HG02623 (cell line): ENCODE measurements at regions not wholly inside any gene's neighbourhood (a gene's known extent, or its start where the extent isn't known, plus 50 kb on each side); places are given as distances from the start of the nearest gene placed in this dataset.

Experiments
- ATAC-seq: cut with Tn5 transposase; IDR thresholded peaks from one replicate; pipeline ENCODE4 v1.9.1; 2021; ENCODE audit warnings: moderate library complexity; ENCODE audit not compliant: unreplicated experiment

DNA sequence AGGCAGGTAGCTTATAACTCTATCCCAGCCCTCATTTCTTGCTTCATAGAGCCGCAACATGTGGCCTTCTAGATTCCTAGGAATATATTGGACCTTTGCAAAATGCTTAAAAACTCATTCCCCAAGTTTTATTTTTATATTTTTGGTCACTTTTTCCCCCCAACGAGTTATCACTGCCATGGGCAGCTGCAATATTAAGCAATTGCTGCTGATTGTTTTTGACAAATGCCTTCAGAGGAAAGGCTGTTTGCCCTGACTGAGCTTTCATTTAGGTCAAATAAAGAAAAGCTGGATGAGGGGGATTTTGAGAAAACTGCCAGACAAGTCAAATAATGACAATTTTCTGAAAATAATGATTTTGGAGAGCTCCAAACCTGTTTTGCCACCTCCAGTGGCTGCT is 976.9 kb upstream of the MBL2 start:
- ATAC-seq, result no peak

DNA sequence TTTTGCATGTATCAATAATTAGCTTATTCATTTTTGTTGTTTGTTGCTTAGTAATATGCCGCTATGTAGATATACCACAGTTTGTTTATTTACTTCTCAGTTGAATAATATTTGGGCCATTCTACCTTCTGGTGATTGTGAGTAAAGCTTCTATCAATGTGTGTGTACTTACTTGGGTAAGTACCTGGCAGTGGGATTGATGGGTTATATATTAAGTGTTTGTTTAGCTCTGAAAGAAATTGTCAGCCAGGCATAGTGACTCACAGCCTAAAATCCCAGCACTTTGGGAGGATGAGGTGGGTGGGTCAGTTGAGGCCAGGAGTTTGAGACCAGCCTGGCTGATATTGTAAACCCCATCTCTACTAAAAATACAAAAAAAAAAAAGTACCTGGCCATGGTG is 975.7 kb upstream of the MBL2 start:
- ATAC-seq, result no peak

DNA sequence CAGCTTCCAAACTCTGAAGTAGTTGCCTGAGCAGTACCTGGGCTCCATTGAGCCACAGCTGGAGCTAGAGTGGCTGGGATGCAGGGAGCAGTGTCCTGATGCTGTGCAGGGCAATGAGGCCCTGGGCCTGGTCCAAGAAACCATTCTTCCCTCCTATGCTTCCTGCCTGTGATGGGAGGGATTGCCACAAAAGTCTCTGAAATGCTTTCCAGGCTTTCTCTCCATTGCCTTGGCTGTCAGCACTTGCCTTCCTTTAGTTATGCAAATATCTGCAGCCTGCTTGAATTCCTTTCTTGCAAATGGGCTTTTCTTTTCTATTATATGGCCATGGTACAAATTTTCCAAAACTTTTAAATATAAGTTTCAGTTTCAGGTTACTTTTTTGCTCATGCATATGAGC is 972.2 kb upstream of the MBL2 start:
- no peak for ATAC-seq

DNA sequence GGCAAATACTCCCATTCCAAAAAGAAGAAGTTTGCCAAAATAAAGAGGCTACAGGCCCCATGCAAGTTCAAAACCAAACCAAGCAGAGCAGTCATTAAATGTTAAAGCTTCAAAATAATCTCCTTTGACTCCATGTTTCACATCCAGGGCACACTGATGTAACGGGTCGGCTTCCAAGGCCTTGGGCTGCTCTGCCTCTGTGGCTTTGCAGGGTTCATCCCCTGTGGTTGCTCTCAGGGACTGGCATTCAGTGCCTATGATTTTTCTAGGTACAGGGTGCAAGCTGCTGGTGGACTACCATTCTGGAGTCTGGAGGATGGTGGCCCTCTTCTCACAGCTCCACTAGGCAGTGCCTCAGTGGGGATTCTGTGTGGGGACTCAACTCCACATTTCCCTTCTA is 971.6 kb upstream of the MBL2 start:
- ATAC-seq, result no peak

DNA sequence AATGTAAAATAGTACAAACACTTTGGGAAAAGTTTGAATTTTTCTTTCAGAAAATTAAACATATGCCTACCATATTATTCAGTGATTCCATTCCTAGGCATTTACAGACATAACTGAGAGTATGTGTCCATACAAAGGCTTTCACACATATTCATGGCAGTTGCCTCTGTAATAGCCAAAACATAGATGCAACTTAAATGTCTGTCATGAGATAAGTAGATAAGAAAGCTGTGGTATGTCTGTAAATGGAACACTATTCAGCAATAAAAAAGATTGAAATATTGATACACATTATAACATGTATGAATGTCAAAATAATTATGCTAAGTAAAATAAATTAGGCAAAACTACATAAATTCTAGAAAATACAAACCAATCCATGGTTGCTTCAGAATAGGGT is 964.5 kb upstream of the MBL2 start:
- no peak for ATAC-seq

DNA sequence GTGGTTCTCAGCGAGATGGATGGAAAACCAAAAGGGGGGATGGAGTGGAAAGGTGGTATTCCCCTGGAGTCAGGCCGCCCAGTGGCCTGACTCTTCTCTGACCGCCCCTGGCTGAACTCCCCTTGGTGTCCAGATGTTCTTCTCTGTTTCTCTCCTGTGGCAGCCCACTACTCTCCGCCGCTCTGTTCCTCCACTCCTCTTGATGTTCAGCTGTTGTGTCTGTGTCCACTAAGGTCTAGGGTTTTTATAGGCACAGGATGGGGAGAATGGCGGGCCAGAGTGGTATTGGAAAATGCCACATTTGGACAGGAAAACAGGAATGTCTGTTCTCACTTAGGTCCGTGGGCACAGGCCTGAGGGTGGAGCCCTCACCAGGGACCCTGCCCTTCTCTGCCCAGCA is 954.3 kb upstream of the MBL2 start:
- no peak for ATAC-seq

DNA sequence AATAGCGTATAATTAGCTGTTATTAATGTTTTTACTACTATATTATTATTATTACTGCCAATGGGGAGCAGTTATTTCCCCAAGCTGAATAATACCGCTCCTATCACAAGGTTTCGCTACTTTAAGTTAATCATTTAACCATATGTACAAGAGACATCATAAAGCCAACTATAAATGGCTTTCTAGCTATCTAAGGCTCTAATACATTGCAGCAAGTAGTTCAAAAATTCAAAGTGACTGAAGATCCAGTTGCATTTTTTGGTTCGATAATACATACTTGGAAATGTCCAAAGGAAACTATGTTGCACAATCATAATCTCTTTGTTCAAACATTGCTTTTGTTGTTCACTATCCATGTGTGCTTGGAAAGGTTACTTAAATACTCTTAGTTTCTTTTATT is 952.0 kb upstream of the MBL2 start:
- no peak for ATAC-seq

DNA sequence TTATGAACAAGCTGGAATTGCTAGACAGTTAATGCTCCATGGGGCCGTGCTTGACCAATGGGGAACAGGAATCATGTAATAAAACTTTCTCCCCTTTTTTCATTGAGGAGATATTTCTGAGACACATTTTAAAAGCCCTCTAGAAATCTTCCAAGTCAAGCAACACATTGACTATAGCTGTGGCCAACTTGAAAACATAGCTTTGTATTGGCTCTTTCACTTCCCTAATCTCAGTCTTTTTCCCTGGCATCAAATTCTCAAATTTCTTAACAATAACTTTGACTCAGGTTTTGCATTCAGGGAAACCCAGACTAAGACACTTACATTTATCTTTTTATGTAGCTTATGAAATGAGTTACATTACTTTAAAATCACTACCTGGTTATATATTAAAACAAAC is 947.1 kb upstream of the MBL2 start:
- ATAC-seq, result no peak

DNA sequence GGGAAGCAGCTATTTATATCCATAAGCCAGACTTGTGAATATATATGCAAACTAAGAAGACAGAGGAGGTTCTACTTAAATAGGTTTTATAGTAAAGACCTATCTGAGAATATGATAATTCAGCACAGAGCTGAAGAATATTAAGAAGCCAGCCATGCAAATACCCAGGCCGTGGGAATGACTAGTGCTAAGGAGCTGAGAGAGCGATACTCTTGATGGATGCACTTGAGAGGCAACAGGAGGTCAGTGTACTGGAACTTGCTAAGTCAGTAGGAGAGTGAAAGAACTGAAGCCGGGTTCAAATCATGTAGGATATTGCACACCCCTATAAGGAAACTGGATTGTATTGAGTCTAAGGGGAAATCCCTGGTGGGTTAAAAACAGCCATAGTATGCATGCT is 943.6 kb upstream of the MBL2 start:
- no peak for ATAC-seq

DNA sequence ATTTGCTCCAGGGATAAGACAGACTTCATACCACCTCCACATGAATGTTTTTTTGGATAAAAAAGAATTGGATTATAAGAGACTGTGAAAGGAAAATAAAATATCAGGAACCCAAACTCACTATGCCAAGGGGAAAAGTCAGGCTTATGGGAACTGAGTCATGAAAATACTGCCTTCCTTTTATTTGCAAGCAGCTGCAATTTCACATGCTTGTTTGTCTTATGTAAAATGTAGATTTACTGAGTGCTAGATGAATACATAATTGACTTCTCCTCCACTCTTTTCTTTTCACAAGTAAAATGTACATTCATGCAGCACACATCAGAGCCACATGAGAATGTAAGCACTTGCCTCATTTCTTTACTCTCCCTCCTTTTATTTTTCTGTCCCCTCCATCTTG is 940.8 kb upstream of the MBL2 start:
- no peak for ATAC-seq

DNA sequence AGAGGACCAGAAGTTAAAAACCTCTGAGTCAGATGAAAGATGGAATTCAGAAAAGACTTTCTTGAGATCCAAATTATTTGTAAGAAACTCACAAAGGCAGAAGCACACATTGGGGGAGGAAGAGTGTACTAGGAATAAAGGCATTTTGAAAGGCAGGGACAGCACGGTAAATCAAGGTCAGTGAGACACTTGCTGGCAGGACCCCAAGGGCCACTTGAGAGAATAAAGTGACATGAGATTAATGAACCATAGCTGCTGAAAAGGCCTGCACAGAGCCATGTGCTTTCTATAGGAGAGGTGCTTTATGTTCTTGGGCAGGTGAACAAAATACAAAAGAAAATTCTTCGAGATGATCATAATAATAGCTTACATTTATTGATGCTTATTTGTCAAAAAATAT is 929.9 kb upstream of the MBL2 start:
- no peak for ATAC-seq

DNA sequence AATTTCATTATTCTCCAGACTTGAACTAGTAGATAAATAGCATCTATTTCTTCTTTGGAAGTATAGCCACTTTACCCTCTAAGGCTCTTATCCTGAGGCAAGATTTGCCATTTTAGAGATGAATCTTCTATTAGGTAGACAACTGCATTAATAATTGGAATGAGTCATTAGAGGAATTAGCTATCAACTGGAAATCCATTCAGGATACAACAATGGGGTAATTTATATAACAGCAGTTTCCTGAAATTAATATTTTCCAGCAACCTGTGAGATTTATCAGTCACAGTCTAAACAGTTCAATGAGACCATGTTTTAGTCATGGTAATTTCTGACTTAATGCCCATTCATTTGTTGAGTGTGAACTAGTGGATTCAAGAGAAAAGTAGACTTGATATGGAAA is 928.6 kb upstream of the MBL2 start:
- ATAC-seq, result no peak

DNA sequence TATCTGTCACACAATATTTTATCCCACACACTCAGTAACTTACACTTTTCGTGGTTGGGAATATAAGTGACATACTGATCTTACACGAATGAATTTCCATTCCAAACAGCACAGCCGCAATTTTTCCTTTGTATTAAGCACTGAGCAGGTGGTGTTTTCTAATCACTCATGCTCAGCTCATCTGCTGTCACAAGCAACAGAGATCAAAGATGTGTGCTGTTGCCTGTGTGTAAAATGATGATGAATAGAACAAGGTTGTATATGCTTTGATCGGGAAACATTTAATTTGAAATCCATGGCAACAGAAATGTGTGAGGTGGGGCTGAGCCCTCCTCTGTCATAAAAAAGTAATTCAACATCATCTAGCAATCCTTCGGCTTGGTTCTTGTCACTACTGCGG is 927.7 kb upstream of the MBL2 start:
- ATAC-seq, result no peak

DNA sequence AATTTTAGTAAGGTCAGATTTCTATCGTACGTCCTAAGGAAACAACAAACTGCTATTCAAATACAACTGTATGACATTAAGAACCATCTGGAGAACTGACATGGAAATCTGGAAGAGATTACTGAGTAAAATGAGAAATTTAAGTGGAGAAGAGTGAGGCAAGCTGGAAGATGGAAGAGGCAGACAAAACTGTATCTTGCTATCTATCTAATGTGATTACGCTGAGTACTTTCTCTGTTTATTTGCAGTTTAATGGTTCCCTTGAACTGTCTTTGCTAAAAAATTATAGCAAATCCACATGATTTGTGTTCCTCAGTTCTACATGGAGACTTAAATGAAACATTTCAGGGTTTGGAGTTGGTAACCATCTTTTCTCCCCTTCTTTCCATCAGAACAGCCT is 927.1 kb upstream of the MBL2 start:
- no peak for ATAC-seq

DNA sequence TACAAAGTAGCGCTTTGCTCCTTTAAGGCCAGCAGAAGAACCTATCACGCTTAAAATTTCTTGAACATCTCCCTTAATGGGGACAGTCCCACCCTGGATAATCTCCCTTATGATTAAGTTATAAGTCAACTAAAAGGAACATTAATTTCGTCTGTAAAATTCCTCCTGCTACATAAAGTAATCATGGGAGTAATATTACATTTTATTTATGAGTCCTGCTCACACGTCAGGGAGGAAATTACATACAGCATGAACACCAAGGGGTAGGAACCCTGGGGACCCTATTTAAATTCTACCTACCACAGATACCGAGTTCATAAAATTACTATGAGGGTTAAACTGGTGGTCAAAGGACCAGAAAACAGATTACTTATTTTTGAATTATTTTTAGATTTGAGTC is 926.6 kb upstream of the MBL2 start:
- no peak for ATAC-seq

DNA sequence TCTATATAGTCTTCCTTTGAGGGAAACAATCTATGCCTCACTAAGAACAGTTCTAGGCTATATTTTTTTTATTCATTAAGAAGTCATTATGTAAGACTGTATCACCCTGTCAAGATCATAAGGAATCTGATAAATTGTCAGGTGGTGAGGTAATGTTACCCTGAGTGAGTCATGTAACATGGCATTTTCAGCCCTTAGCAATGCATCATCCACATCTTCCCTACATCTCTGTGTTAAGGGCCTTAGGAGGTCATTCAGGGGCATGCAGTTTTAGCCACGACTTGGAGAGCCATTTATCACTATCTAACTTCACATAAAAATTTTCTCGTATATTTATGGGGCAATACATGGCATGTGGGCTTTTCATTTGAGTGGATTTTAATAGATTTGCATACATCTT is 924.5 kb upstream of the MBL2 start:
- ATAC-seq, result no peak

DNA sequence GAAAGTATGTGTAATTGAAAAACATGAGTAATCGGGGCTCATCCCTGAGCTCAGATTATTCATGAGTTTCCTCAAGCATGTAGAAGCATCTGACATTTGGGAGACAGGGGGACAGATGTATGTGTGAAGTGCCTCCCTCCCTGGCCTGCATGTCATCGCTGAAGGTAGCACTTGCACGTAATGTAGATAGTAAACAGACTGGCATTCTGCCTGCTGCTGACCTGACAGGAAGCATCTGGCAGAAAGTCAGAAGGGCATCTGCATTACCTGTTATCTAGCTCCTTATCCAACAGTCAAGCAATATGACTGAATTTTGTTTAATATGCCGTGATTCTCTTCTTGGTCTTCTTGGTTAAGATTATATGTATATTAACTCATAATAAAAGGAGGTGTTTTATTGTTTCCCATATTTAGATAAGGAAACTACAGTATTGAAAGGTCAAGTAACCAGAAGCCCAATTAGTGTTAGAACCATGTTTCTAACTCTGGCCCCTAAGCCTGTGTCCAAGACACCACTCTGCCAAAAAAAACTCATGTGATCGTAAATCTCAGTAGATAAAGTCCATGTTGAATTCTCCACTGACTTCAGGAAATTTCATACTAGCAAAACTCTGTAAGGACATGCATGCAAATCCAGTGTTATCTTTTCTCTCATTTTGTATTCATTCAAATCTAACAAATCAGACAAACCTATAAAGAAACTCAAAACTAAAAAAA is 918.1 kb upstream of the MBL2 start:
- ATAC-seq, result no peak

DNA sequence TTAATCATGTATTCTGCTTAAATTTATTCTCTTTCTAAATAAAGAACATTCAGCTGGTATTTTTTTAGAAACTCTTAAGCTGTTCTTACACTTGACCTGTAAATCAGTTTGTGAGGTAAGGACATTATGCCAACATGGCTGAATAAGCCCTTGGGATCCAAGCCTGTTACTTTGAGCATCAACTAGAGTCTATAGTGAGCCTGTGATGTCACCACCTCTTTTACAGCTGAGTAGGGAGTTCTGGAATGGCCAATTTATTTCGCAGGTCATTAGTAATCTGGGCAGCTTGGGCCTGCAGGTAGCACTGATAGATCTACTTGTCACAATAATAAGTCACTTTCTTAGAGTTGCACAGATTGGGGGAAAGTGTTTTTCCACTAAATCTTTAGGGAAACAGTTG is 915.2 kb upstream of the MBL2 start:
- ATAC-seq, result no peak

DNA sequence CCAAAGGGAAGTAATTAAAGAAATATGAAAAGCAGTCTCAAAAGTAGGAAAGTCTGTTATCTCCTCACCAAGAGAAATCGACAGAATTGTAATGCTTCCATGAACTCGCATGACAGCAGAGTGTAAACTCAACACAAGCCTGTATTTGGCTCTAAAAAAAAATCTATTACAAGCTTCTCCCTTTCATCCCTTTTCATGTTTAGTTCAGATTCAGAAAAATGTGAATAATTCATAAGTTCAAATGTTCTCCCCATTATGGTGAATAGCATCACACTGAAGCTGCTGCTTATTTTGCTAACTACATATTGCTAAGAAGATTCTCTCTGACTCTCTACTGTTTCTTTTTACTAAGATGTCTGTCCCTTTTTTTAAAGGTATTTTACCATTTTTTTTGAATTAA is 910.3 kb upstream of the MBL2 start:
- no peak for ATAC-seq

DNA sequence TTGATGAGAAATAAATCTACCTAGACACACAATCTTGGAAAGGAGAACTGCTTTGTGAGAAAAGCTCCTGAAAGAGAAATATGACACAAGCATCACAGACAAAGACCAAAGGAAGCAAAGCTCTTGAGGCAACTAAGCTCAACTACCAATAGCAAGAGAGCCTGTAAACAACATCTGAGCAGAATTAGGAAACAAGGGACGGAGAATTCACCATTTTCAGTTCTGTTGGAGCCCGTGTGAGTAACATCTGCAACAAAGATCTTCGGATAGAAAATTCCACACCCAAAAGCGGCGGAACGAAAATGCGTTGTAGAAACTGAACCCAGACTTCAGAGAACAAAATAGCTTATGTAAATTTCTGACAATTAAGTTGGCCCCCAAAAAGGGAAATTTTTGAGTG is 909.9 kb upstream of the MBL2 start:
- ATAC-seq, result no peak

DNA sequence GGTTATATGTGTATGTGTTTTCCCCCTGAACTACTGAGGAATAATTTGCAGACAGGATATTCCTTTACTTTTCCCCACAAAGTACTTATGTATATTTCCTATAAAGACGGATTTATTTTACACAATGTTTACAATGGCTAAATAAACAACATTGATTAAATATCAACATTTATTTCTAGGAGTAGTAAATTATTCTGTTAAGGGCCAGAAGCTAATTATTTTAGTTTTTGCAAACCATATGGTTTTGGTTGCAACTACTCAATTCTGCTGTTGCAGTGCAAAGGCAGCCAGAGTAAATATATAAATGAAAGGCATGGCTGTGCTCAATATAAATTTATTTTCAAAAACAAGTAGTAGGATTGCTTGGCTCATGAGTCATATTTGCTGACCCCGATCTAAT is 907.1 kb upstream of the MBL2 start:
- no peak for ATAC-seq

DNA sequence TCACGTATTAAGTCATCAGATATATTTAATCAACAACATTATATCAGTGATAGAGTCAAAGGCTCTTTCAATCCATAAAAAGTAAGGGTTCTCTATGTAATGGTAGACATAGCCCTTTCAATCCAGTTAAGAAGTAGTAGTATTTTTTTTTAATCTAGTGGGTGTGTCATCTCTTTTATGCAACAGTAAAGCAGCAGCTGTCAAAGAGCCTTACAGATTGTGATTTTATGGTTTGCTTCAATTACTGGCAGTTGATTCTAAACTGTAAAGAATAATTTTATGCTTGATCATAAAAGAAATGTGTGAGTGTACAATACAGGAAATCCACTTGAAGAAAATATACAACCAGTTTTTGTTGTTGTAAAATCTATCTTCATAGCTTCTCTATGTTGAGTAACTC is 902.6 kb upstream of the MBL2 start:
- no peak for ATAC-seq

DNA sequence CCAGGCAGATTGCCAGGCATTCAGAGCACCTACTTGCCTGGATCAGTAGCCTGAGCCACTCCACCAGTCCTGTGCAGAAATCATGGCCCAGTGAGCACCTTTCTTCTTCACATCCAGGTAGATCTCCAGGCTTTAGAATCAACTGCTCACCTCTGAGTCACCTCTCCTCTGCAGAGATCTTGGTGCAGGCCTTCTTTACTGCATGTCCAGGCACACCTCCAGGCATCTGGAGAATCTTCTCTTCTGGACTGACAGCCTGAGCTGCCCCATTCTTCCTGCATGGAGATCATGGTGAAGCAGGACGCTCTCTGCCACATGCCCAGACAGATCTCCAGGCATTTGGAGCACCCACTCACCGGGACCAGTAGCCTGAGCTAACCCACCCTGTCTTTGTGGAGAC is 894.5 kb upstream of the MBL2 start:
- no peak for ATAC-seq
